ENCODE measurements at regions not wholly inside any gene's neighbourhood (a gene's known extent, or its start where the extent isn't known, plus 50 kb on each side); places are given as distances from the start of the nearest gene placed in this dataset.

GRCh38 chr10:57921140-57921539, 346.6 kb downstream of the IPMK start:
- H3K4me1 ChIP-seq (ENCODE audit: control insufficient read depth in 1 of 2, insufficient read depth in 2 of 2, low read depth in 1 of 2, low read length in 1 of 2), result no peaks in the 10 kb centered on the region
- H4K20me1 ChIP-seq (ENCODE audit: insufficient read depth), result no peaks in the 10 kb centered on the region
- H3K27me3 ChIP-seq (ENCODE audit: insufficient read depth), result no peaks in the 10 kb centered on the region
- H3K4me3 ChIP-seq (ENCODE audit: low read depth in 2 of 2, low read length in 1 of 2), result no peak overlapping the region
- ChIA-PET POLR2A (no interaction called here), CTCF (no interaction called here)
- DNase-seq, result no peak
- H3K9ac ChIP-seq, result no peak overlapping the region
- H3K4me2 ChIP-seq, result no peak overlapping the region
- H3K36me3 ChIP-seq (replicated peaks in 1 of 2; ENCODE audit: control insufficient read depth in 1 of 2, insufficient read depth in 2 of 2, low read length in 1 of 2), result no peaks in the 10 kb centered on the region
- H3K9me3 ChIP-seq, result no peaks in the 10 kb centered on the region
- no peak overlapping the region for H3K27ac ChIP-seq (ENCODE audit: low read depth in 2 of 2, low read length in 1 of 2)
- no peaks in the 10 kb centered on the region for H3K79me2 ChIP-seq (ENCODE audit: insufficient read depth)
- no peak overlapping the region for H2AFZ ChIP-seq (ENCODE audit: low read depth)
- 0 out of 2 replicates have a peak, but pooled peaks cover 3% of the 10 kb centered on the region for H3K9me2 ChIP-seq
- no peaks in the 10 kb centered on the region for H3F3A ChIP-seq (replicated peaks; ENCODE audit: insufficient read depth)
- no peak for TF ChIP-seq MAX (IDR thresholded peaks at IDR 0.05; ENCODE audit: low read depth)
- no peak for TF ChIP-seq MXI1 (IDR thresholded peaks at IDR 0.05; ENCODE audit: low read depth, low read length)
- TF ChIP-seq IRF3 (IDR thresholded peaks at IDR 0.05; ENCODE audit: low read depth, low read length), result no peak
- TF ChIP-seq CHD2 (IDR thresholded peaks at IDR 0.05; ENCODE audit: low read length, partially characterized antibody), result no peak
- TF ChIP-seq TCF12 (IDR thresholded peaks at IDR 0.05), result no peak

- no peaks in the 10 kb centered on the region for H3K9me3 ChIP-seq
- H3K36me3 ChIP-seq (replicated peaks in 1 of 2; ENCODE audit: control insufficient read depth in 1 of 2, insufficient read depth in 2 of 2, low read length in 1 of 2), result no peaks in the 10 kb centered on the region
- CTCF ChIA-PET, result no interaction called here
- no peak overlapping the region for H3K4me3 ChIP-seq (ENCODE audit: low read depth in 2 of 2, low read length in 1 of 2)
- no peaks in the 10 kb centered on the region for H3F3A ChIP-seq (replicated peaks; ENCODE audit: insufficient read depth)
- no peaks in the 10 kb centered on the region for H4K20me1 ChIP-seq (ENCODE audit: insufficient read depth)
- no peak overlapping the region for H2AFZ ChIP-seq (ENCODE audit: low read depth)
- H3K27ac ChIP-seq (ENCODE audit: low read depth in 2 of 2, low read length in 1 of 2), result no peak overlapping the region
- H3K79me2 ChIP-seq (ENCODE audit: insufficient read depth), result no peaks in the 10 kb centered on the region
- WGBS (ENCODE audit: low lambda C conversion rate), result 18% methylated on average over 1 of the region's 1 CpG
- H3K4me2 ChIP-seq, result no peak overlapping the region
- TF ChIP-seq GABPA (IDR thresholded peaks at IDR 0.05; ENCODE audit: low read depth) (no peak), EP300 (IDR thresholded peaks at IDR 0.05; ENCODE audit: borderline replicate concordance in 1 of 2, low read depth in 1 of 2, low read length in 1 of 2) (no peak), TAF1 (IDR thresholded peaks at IDR 0.05; ENCODE audit: borderline replicate concordance, low read depth, low read length) (no peak), YY1 (IDR thresholded peaks at IDR 0.05; ENCODE audit: low read depth) (no peak), FOSL2 (IDR thresholded peaks at IDR 0.05; ENCODE audit: borderline replicate concordance, low read depth) (no peak)
- H3K9ac ChIP-seq, result no peak overlapping the region
- no peaks in the 10 kb centered on the region for H3K27me3 ChIP-seq (ENCODE audit: insufficient read depth)
- no peak for DNase-seq
- H3K4me1 ChIP-seq (ENCODE audit: control insufficient read depth in 1 of 2, insufficient read depth in 2 of 2, low read depth in 1 of 2, low read length in 1 of 2), result no peaks in the 10 kb centered on the region
- POLR2A ChIA-PET, result no interaction called here
- H3K9me2 ChIP-seq, result 0 out of 2 replicates have a peak, but pooled peaks cover 3% of the 10 kb centered on the region
Measured at GRCh38 chr10:57919864-57920263, 347.8 kb downstream of the IPMK start.

DNA sequence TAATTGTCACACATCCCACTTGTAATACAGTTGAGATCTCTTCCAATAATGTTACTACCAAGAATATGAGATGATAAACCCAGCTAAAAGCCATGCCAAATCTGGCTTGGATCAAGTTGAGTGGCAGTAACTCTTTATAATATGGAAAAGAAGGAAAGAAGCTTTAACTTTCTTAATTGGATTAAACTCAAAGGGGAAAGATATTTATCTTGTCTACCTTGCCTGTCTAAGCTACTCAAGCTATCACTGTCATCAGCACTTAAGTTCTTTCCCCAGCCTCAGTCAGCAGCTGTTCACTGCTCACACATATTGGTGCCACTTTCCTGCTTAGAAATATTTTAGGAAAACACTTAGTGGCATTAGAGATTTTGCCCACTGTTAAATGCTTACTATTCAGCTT, 350.7 kb downstream of the IPMK start:
- H3K9ac ChIP-seq, result no peak overlapping the region
- no peak overlapping the region for H3K4me2 ChIP-seq
- no peaks in the 10 kb centered on the region for H3F3A ChIP-seq (replicated peaks; ENCODE audit: insufficient read depth)
- ChIA-PET CTCF (no interaction called here), POLR2A (no interaction called here)
- TF ChIP-seq IRF3 (IDR thresholded peaks at IDR 0.05; ENCODE audit: low read depth, low read length) (no peak), GATA2 (CRISPR knock-in tag; IDR thresholded peaks at IDR 0.05) (no peak), SIN3A (IDR thresholded peaks at IDR 0.05; ENCODE audit: borderline replicate concordance, low read depth, low read length) (no peak), ELF1 (IDR thresholded peaks at IDR 0.05) (no peak), TCF12 (IDR thresholded peaks at IDR 0.05) (no peak)
- TF ChIP-seq, protein P1, sequence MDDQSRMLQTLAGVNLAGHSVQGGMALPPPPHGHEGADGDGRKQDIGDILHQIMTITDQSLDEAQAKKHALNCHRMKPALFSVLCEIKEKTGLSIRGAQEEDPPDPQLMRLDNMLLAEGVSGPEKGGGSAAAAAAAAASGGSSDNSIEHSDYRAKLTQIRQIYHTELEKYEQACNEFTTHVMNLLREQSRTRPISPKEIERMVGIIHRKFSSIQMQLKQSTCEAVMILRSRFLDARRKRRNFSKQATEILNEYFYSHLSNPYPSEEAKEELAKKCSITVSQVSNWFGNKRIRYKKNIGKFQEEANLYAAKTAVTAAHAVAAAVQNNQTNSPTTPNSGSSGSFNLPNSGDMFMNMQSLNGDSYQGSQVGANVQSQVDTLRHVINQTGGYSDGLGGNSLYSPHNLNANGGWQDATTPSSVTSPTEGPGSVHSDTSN (IDR thresholded peaks at IDR 0.05), result no peak
- no peaks in the 10 kb centered on the region for H3K27me3 ChIP-seq (ENCODE audit: insufficient read depth)
- H3K4me3 ChIP-seq (ENCODE audit: low read depth in 2 of 2, low read length in 1 of 2), result no peak overlapping the region
- no peaks in the 10 kb centered on the region for H4K20me1 ChIP-seq (ENCODE audit: insufficient read depth)
- H3K79me2 ChIP-seq (ENCODE audit: insufficient read depth), result no peaks in the 10 kb centered on the region
- no peaks in the 10 kb centered on the region for H3K4me1 ChIP-seq (ENCODE audit: control insufficient read depth in 1 of 2, insufficient read depth in 2 of 2, low read depth in 1 of 2, low read length in 1 of 2)
- no peaks in the 10 kb centered on the region for H3K36me3 ChIP-seq (replicated peaks in 1 of 2; ENCODE audit: control insufficient read depth in 1 of 2, insufficient read depth in 2 of 2, low read length in 1 of 2)
- no peaks in the 10 kb centered on the region for H3K9me2 ChIP-seq
- no peak overlapping the region for H3K27ac ChIP-seq (ENCODE audit: low read depth in 2 of 2, low read length in 1 of 2)
- no peaks in the 10 kb centered on the region for H3K9me3 ChIP-seq
- H2AFZ ChIP-seq (ENCODE audit: low read depth), result no peak overlapping the region
- DNase-seq, result peak; percentile 1
